ENCODE measurements at regions not wholly inside any gene's neighbourhood (a gene's known extent, or its start where the extent isn't known, plus 50 kb on each side); places are given as distances from the start of the nearest gene placed in this dataset.

- POLR2A ChIA-PET: interaction anchor here (0.5 to 0.6 kb wide), 2 partner anchors 276 to 1355 kb away, joined by 3 to 4 read pairs; no protein-coding TSS in a partner anchor
- H3K36me3 Mint-ChIP-seq (ENCODE audit: insufficient read depth, unreplicated experiment): no peaks in the 10 kb centered on the region
- H3K4me3 Mint-ChIP-seq (ENCODE audit: unreplicated experiment): no peak overlapping the region
- no peak for DNase-seq (ENCODE audit: unreplicated experiment)
- intact Hi-C loops (cut with micrococcal nuclease): no loop called here
- CTCF ChIA-PET: no interaction called here
- BruUV-seq (replicated peaks): no TSS peak
- no peak overlapping the region for H3K27ac Mint-ChIP-seq (ENCODE audit: low read depth, unreplicated experiment)
- H3K27me3 Mint-ChIP-seq (ENCODE audit: insufficient read depth, unreplicated experiment): no peaks in the 10 kb centered on the region
- no peaks in the 10 kb centered on the region for H3K4me1 Mint-ChIP-seq (ENCODE audit: insufficient read depth, unreplicated experiment)
- no peak for TF ChIP-seq CTCF (IDR thresholded peaks at IDR 0.05; ENCODE audit: unreplicated experiment)
- H3K9me3 Mint-ChIP-seq (ENCODE audit: unreplicated experiment): peaks cover 23% of the 10 kb centered on the region
Observed at GRCh38 chr21:22468893-22469292, 1470.7 kb downstream of the NCAM2 start.

GRCh38 chr21:22474403-22474802 lies 1476.2 kb downstream of the NCAM2 start:
- BruUV-seq (replicated peaks): no TSS peak
- Mint-ChIP-seq H3K4me1 (ENCODE audit: insufficient read depth, unreplicated experiment) (no peaks in the 10 kb centered on the region), H3K36me3 (ENCODE audit: insufficient read depth, unreplicated experiment) (no peaks in the 10 kb centered on the region), H3K9me3 (ENCODE audit: unreplicated experiment) (peaks cover 6% of the 10 kb centered on the region), H3K27ac (ENCODE audit: low read depth, unreplicated experiment) (no peak overlapping the region), H3K4me3 (ENCODE audit: unreplicated experiment) (no peak overlapping the region), H3K27me3 (ENCODE audit: insufficient read depth, unreplicated experiment) (no peaks in the 10 kb centered on the region)
- intact Hi-C loops (cut with micrococcal nuclease): no loop called here
- TF ChIP-seq CTCF (IDR thresholded peaks at IDR 0.05; ENCODE audit: unreplicated experiment): no peak
- DNase-seq (ENCODE audit: unreplicated experiment): no peak
- ChIA-PET CTCF (no interaction called here), POLR2A (interaction anchor here (0.6 kb wide), 1 partner anchor 34 kb away, joined by 3 read pairs; no protein-coding TSS in a partner anchor)

- ChIA-PET POLR2A (no interaction called here), CTCF (no interaction called here)
- Mint-ChIP-seq H3K27ac (ENCODE audit: low read depth, unreplicated experiment) (no peak overlapping the region), H3K9me3 (ENCODE audit: unreplicated experiment) (peaks cover 9% of the 10 kb centered on the region), H3K36me3 (ENCODE audit: insufficient read depth, unreplicated experiment) (no peaks in the 10 kb centered on the region), H3K4me3 (ENCODE audit: unreplicated experiment) (no peak overlapping the region), H3K27me3 (ENCODE audit: insufficient read depth, unreplicated experiment) (no peaks in the 10 kb centered on the region), H3K4me1 (ENCODE audit: insufficient read depth, unreplicated experiment) (no peaks in the 10 kb centered on the region)
- intact Hi-C loops (cut with micrococcal nuclease): no loop called here
- BruUV-seq (replicated peaks): no TSS peak
- TF ChIP-seq CTCF (IDR thresholded peaks at IDR 0.05; ENCODE audit: unreplicated experiment): no peak
- no peak for DNase-seq (ENCODE audit: unreplicated experiment)
Observed at GRCh38 chr21:22476214-22476613, 1478.0 kb downstream of the NCAM2 start.

GRCh38 chr21:22476726-22477646 lies 1478.8 kb downstream of the NCAM2 start:
- DNase-seq (ENCODE audit: unreplicated experiment): no peak
- Mint-ChIP-seq H3K4me3 (ENCODE audit: unreplicated experiment) (no peak overlapping the region), H3K27me3 (ENCODE audit: insufficient read depth, unreplicated experiment) (no peaks in the 10 kb centered on the region), H3K36me3 (ENCODE audit: insufficient read depth, unreplicated experiment) (no peaks in the 10 kb centered on the region), H3K9me3 (ENCODE audit: unreplicated experiment) (peaks cover 9% of the 10 kb centered on the region), H3K27ac (ENCODE audit: low read depth, unreplicated experiment) (no peak overlapping the region), H3K4me1 (ENCODE audit: insufficient read depth, unreplicated experiment) (no peaks in the 10 kb centered on the region)
- TF ChIP-seq CTCF (IDR thresholded peaks at IDR 0.05; ENCODE audit: unreplicated experiment): no peak
- intact Hi-C loops (cut with micrococcal nuclease): no loop called here
- ChIA-PET CTCF (interaction anchor here (0.5 kb wide), 1 partner anchor 706 kb away, joined by 3 read pairs; no protein-coding TSS in a partner anchor), POLR2A (no interaction called here)
- no TSS peak for BruUV-seq (replicated peaks)
